ENCODE measurements at regions not wholly inside any gene's neighbourhood (a gene's known extent, or its start where the extent isn't known, plus 50 kb on each side); places are given as distances from the start of the nearest gene placed in this dataset.

DNA sequence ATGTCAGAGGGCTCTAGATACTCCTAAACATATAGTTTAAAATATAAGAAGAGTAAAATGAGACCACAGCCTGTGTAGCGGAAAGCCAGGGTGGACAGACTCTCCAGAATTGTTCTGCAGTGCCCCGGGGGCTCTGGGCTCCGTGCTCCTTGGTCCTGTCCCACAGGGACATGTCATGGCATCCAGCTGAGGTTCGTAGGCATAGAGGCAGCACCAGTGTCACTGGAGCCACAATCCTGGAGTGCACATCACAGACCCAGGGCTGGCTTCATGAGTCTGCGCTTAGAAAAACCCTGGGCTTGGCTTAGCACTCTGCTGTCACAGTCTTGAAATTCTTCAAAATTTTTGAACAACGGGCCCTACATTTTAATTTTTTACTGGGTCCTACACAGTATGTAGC is 280.4 kb upstream of the ZNF32 start:
- no peak for TF ChIP-seq POLR2A (IDR thresholded peaks at IDR 0.05; ENCODE audit: low read length)
- TF ChIP-seq GATA1 (IDR thresholded peaks at IDR 0.05; ENCODE audit: low read depth, low read length) = no peak
